T follicular helper cell (primary cell): ENCODE measurements at regions not wholly inside any gene's neighbourhood (a gene's known extent, or its start where the extent isn't known, plus 50 kb on each side); places are given as distances from the start of the nearest gene placed in this dataset.

ENCODE experiments used
- DNase-seq: peaks from one replicate; pipeline ENCODE4 v3.0.0-alpha.2; 2020; ENCODE audit warnings: low read depth

DNA sequence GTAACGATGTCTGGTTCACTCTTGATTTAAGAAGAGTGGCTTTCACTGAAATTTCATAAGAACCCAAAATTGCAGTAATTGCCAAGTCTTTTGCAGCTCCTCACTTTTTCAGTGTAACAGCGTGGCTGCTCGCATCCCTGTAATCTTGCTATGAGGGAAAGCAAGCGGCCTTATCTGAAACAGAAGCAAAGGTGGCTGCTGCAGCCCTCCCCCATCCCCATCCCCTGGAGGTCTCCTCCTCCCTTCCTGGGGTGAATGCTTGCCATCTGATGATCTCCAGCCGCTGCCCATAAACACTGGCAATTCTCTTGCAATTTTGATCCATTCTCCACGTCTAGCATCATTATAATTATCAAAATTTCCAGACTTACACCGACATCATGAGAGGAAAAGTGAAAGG is 182.5 kb upstream of the ASIC2 start:
- no peak for DNase-seq

DNA sequence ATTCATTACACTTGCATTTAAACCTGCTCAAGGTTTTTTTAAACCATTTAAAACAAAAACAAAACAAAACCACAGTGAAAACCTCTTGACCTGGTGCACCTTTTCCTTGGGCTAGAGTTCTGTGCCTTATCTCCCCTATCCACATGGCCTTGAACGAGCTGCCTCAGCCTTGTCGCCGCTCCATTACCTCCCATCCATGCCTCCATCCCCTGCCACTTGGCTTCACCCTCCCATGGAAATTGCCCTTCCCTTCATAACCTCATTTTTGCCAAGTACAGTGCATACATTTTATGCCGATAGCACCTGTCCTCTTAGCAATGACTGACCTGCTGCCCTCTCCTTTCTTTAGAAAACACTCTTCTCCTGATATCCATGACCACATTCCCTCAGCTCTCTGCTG is 188.6 kb upstream of the ASIC2 start:
- no peak for DNase-seq

GRCh38 chr17:33482636-33483035 is 189.5 kb upstream of the ASIC2 start:
- DNase-seq = no peak

DNA sequence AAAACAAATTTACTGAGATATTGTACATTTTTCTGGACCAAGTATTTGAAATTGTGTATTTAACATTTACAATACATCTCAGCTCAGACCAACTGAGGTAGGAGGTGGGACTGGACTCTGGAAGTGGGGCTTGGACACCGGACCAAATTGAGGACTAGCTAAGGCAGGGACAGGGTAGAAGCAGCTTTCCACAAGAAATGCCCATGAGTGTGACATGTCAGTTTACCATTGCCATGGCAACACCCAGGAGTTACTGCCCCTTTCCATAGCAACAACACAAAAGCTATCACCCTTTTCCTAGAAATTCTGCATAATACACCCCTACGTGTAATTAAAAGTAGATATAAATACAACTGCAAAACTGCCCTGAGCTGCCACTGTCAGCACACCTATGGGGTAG is 191.5 kb upstream of the ASIC2 start:
- DNase-seq = no peak

DNA sequence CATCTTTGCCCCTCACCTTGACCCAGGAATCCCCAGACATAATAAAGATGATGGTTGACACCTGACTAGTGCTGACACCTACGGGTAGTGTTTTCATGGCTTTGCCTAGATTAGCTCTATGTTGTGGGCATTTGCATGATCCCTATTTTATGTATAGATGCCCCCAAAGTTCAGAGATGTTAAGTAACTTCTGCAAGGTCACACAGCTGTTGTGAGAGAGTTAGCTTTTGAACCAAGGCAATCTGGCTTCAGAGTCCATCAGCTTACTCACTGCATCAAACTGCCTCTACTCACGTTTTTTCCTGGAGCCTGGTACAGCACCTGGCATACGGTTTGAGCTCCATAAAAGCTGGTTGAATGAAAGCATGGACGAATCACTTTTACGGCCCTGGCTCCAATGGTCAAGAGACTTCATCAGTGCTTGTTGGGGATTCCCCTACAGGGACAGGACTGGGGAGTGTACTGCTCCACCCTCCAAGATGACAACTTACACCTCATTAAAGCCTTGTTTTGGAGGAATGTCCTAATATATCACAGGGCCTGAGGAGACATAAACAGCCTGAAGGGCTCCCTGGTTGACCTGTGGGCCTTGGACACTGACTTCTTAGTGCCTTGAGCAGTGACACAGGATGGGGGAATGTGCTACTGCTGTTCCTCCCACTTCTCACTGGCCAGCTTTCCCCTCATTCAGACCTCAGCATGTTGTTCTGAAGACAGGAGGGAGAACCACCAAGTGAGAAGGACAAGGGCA is 193.2 kb upstream of the ASIC2 start:
- no peak for DNase-seq

DNA sequence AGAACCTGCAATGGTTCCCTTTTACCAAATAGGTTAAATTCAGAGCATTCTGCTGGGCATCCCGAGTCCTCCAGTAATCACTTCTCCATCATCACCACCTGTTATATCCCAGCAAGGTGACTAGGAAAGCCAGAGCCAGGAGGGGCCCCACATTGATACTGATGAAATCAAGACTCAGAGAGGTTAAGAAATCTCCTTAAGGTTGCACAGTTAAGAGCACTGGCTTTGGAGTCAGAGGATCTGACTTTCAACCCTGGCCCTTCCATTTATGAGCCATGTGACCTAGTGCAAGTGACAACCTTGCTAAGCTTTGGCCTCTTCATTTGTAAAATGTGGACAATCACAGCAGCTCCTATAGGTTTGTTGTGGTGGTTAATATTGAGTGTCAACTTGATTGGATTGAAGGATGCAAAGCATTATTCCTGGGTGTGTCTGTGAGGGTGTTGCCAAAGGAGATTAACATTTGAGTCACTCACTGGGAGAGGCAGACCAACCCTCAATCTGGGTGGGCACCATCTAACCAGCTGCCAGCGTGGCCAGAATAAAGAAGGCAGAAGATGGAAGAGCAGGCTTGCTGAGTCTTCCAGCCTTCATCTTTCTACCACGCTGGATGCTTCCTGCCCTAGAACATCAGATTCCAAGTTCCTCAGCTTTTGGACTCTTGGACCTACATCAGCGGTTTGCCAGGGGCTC is 194.2 kb upstream of the ASIC2 start:
- DNase-seq = no peak

DNA sequence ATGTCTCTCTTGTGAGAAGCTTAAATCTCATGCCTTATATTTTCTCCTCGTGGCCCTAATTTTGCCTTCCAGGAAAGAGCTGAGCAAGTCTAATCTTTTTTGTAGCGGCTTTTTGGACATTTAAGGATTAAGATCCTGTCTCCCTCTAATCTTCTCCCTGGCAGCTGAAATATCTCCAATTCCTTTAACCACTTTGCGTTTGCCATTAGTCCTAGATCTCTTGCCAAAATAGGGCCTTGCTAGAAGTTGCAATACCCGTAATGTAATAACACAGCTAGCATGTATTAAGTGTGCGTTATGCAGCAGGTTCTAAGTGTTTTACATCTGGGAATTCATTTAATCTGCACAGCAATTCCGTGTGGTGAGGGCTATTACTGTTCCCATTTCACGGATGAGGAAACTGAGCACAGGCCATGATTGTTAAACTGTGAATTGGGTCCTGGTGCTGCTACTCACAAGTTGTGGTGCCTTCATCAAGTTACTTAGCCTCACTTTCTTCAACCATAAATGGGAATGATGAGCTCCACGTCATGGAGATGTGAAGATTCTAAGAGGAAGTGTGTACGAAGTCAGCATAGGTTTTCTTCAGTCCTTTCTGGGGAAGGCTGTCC is 198.9 kb upstream of the ASIC2 start:
- no peak for DNase-seq

GRCh38 chr17:33492731-33493265 is 199.7 kb upstream of the ASIC2 start:
- no peak for DNase-seq

- no peak for DNase-seq
These were observed 200.5 kb upstream of the ASIC2 start for GRCh38 chr17:33493566-33493965.

DNA sequence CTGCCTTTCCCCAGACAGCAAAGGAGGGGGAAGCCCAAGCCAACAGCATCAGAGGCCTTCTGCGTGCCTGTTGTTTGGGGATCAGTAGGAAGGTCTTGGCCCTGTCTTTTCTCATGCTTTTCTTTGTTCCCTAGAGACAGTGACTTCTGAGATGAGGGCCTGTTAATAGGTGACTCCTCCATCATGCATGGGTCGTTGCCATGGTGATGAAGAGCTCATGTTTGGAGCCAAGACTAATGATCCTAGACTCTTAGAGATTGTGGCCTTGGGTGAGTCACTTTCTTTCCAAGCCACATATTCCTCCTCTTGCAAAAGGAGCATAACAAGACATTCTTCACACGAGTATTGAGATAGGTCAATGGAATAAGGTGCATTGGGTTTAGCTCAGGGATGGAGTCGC is 201.1 kb upstream of the ASIC2 start:
- no peak for DNase-seq

GRCh38 chr17:33497623-33498022 is 204.5 kb upstream of the ASIC2 start:
- DNase-seq = no peak

DNA sequence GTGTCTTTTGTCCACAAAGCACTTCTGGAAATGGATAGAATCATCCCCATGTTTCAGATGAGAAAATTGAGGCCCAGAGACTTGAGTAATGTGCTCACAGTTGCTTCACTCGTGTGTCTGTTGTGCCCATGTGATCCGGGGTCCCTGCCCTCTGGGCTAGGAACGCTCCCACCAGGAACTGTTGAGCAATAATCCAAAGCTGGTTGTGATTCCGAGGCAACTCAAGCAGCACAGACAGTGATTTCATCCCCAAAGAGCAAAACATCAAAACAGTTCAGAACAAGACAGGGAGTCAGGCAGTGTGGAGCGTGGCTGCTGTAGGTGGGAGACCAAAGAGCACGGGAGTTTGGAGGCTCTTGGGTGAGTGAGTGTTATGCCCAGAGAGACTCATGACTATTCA is 205.0 kb upstream of the ASIC2 start:
- no peak for DNase-seq

- no peak for DNase-seq
These were observed 205.9 kb upstream of the ASIC2 start for GRCh38 chr17:33499040-33499439.

DNA sequence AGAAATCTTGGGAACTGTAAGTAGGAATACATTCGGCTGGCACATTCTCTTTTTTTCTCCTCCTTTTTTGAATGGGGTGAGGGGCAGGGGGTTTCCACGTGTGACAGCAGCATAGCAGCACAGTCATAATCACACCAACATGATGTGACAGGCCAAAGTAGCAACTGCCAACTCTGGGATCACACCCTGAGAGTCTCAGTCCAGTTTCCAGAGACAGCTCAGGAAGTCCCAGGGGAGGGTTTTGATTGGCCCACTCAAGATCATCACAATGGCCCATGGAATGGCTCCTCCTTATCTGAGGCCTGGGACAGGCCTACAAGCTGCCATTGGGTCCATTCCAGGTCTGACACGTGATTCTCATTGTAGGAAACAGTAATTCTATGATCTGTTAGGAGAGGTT is 207.1 kb upstream of the ASIC2 start:
- no peak for DNase-seq

- no peak for DNase-seq
These were observed 208.1 kb upstream of the ASIC2 start for GRCh38 chr17:33501185-33501584.

GRCh38 chr17:33504571-33504970 is 211.5 kb upstream of the ASIC2 start:
- DNase-seq = no peak

DNA sequence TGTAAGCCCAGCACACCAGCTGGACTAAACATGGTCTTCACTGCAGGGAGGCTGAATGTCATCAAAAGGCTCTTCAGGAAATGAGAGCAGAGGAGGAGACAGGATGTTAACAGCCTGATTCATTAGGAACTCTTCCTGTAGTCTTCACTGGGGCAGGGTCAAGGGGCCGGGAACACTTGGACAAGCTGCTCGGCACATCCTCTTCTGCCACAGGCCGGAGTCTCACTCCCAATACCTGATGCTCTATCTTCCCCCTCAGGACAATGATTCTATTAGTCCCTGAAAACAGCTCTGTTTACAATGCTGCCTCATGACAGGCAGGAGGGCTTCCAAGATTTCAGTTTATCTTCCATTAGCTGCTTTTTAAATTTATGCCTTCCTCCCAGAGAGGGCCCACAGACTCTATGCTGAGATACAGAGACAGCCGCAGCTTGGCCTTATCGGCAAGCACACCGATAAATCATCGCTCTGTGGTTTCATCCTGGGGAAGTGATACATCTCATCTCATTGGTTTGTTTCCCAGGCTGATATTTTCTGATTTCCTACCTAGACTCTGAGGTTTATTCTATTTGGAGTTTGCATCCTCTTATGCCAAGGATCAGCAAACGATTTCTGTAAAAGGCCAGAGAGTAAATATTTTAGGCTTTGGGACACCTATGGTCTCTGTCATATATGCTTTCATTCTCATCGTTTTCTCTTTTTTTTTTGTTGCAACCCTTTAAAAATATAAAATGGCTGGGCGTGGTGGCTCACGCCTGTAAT is 214.0 kb upstream of the ASIC2 start:
- DNase-seq = no peak

- no peak for DNase-seq
These were observed 215.1 kb upstream of the ASIC2 start for GRCh38 chr17:33508215-33508614.

GRCh38 chr17:33509331-33509730 is 216.2 kb upstream of the ASIC2 start:
- no peak for DNase-seq

DNA sequence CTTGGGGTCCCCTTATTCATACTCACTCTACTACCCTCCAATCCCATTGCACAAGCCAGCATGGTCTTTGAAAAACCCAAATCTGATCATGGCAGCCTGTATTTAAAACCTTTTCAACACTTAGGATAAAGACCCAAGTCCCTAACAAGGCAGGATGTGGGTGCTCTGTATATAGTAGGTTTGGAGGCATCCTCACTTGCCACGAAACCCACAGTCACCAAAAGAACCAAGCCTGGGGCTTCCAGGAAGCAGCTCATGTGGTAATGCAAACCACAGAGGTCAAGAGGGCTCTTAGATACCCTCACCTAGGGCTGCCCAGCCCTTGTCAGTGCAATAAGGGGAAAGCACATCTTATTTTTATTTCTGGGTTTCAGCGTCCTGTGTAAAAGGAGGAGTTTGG is 218.6 kb upstream of the ASIC2 start:
- no peak for DNase-seq

DNA sequence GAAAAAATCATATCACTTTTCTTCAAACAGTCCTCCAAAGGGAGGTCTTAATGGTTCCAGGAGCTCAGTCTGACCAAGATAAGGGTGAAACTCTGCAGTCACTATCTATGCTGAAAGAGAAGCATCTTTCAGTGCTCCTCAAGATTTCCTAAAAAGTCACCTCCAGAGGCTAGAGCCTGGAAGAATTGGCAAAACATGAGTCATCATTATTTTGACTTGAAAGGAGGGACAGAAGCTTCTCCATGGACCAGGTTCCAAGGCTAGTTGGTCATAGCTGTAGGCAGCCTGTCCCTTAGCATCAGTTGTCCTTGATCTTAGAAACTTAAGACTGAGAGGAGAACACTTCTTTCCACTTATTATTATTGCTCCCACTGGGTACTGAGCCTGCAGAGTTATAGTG is 219.0 kb upstream of the ASIC2 start:
- no peak for DNase-seq

DNA sequence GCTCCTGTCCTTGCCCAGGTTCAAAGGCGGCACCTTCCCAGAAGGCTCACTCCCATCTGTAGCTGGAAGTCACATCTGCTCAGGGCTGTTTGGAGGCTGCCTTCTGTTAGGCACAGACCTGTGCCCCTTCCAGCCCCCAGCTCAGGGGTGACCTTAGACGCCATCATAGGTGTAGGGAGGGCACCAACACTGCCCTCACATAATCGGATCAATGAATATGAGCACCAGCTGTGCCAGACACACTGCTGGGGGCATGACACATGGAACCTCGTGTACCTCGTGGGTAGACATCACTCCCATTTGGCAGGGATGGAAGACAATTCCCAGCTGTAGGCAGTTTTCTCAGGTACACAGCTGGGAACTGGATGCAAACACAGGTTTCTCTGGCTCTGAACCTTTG is 220.7 kb upstream of the ASIC2 start:
- no peak for DNase-seq
